Astrocyte (in vitro differentiated cells and primary cell): ENCODE measurements at regions not wholly inside any gene's neighbourhood (a gene's known extent, or its start where the extent isn't known, plus 50 kb on each side); places are given as distances from the start of the nearest gene placed in this dataset.
"Not testable (repeated sequence)": the region's sequence is repeated elsewhere in the genome, so short reads cannot be mapped to it uniquely, and the experiment has no call there.

Experiments
- DNase-seq: peaks from one replicate; pipeline ENCODE4 v3.0.0-alpha.2; 2010; ENCODE audit warnings: low read depth
- FAIRE-seq: peaks from 2 replicates; lab custom pipeline; 2011; peaks lifted over from hg19 to GRCh38; lab: Jason Lieb, UNC
- H2AFZ ChIP-seq: 2 replicates; pipeline ENCODE4 v1.6.0; 2012; ENCODE audit warnings: low read depth, low read length, inconsistent platforms
- H3K27ac ChIP-seq: 2 replicates; pipeline ENCODE4 v1.5.1; 2011; ENCODE audit warnings: low read depth, low read length, inconsistent platforms
- H3K27me3 ChIP-seq: 2 replicates; pipeline ENCODE4 v1.6.0; 2011; ENCODE audit warnings: low read length, inconsistent platforms; ENCODE audit not compliant: insufficient read depth
- H3K36me3 ChIP-seq: 2 replicates; pipeline ENCODE4 v1.5.1; 2011; ENCODE audit warnings: low read length, inconsistent platforms; ENCODE audit not compliant: insufficient read depth
- H3K4me1 ChIP-seq: 2 replicates; pipeline ENCODE4 v1.5.1; 2011; ENCODE audit warnings: low read length, inconsistent platforms; ENCODE audit not compliant: insufficient read depth
- H3K4me2 ChIP-seq: 2 replicates; pipeline ENCODE4 v1.6.0; 2012; ENCODE audit warnings: low read length, inconsistent platforms
- H3K4me3 ChIP-seq: 2 replicates; pipeline ENCODE4 v1.5.1; 2011; ENCODE audit warnings: low read depth, mild to moderate bottlenecking, low read length, inconsistent platforms; ENCODE audit not compliant: insufficient read depth
- H3K79me2 ChIP-seq: 2 replicates; pipeline ENCODE4 v1.6.0; 2012; ENCODE audit warnings: mild to moderate bottlenecking, low read length, inconsistent platforms; ENCODE audit not compliant: insufficient read depth
- H3K9ac ChIP-seq: 2 replicates; pipeline ENCODE4 v1.6.0; 2012; ENCODE audit warnings: mild to moderate bottlenecking, low read length, inconsistent platforms
- H3K9me3 ChIP-seq: 2 replicates; pipeline ENCODE4 v1.5.1; 2012; ENCODE audit warnings: low read depth, mild to moderate bottlenecking, low read length, inconsistent platforms; ENCODE audit not compliant: insufficient read depth
- H4K20me1 ChIP-seq: 2 replicates; pipeline ENCODE4 v1.6.0; 2012; ENCODE audit warnings: low read length, inconsistent platforms; ENCODE audit not compliant: insufficient read depth
- H3K27ac Mint-ChIP-seq: one replicate; pipeline ENCODE4 v1.8.0; 2021; ENCODE audit warnings: mild to moderate bottlenecking, mixed read lengths; ENCODE audit not compliant: unreplicated experiment
- H3K27me3 Mint-ChIP-seq: one replicate; pipeline ENCODE4 v1.8.0; 2021; ENCODE audit warnings: low read depth, mixed read lengths; ENCODE audit not compliant: unreplicated experiment
- H3K36me3 Mint-ChIP-seq: one replicate; pipeline ENCODE4 v1.8.0; 2021; ENCODE audit warnings: low read depth, mixed read lengths; ENCODE audit not compliant: unreplicated experiment
- H3K4me1 Mint-ChIP-seq: one replicate; pipeline ENCODE4 v1.8.0; 2021; ENCODE audit warnings: low read depth, mixed read lengths; ENCODE audit not compliant: unreplicated experiment
- H3K4me3 Mint-ChIP-seq: one replicate; pipeline ENCODE4 v1.8.0; 2021; ENCODE audit warnings: mild to moderate bottlenecking, moderate library complexity, mixed read lengths; ENCODE audit not compliant: unreplicated experiment
- H3K9me3 Mint-ChIP-seq: one replicate; pipeline ENCODE4 v1.8.0; 2021; ENCODE audit warnings: mild to moderate bottlenecking, mixed read lengths; ENCODE audit not compliant: unreplicated experiment
- EZH2 ChIP-seq: IDR thresholded peaks from 2 replicates; pipeline ENCODE4 v1.6.1; 2012; ENCODE audit warnings: mild to moderate bottlenecking, low read length, inconsistent platforms; ENCODE audit not compliant: insufficient read depth
- TF ChIP-seq, protein P1 (sequence below): IDR thresholded peaks from 2 replicates; pipeline ENCODE4 v1.5.1; 2011; ENCODE audit warnings: low read depth, mild to moderate bottlenecking, inconsistent platforms, low read length, moderate library complexity; ENCODE audit not compliant: insufficient read depth

DNA sequence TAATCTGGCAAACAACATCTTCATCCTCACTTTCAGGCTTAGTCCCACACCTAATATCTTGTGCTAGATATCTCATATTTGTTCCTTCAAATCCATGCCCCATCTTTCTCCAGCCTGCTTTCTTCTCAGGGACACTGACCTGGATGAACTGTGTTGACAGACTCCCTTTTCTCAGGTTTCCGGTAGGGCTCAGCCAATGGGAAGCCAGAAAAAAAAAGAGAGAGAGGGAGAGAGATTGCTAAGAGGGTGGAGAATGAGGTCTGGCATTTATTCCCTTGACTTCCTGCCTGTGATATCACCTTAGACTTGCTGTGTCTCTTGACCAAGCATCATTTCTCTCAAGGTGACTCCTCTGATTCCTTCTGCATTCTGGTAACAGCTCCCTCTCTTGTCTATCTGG lies 145.6 kb upstream of the ABI3BP start:
- H3K79me2 ChIP-seq, result no peaks in the 10 kb centered on the region
- Mint-ChIP-seq H3K4me1 (no peaks in the 10 kb centered on the region), H3K9me3 (no peaks in the 10 kb centered on the region), H3K27ac (no peak overlapping the region), H3K36me3 (no peaks in the 10 kb centered on the region), H3K4me3 (no peak overlapping the region), H3K27me3 (no peaks in the 10 kb centered on the region)
- no peak for FAIRE-seq
- H3K36me3 ChIP-seq, result no peaks in the 10 kb centered on the region
- no peaks in the 10 kb centered on the region for H3K9me3 ChIP-seq
- H3K4me2 ChIP-seq, result no peak overlapping the region
- no peaks in the 10 kb centered on the region for H3K27me3 ChIP-seq
- H4K20me1 ChIP-seq, result no peaks in the 10 kb centered on the region
- H3K9ac ChIP-seq, result no peak overlapping the region
- no peak overlapping the region for H3K27ac ChIP-seq
- H3K4me3 ChIP-seq, result no peak overlapping the region
- no peaks in the 10 kb centered on the region for H3K4me1 ChIP-seq
- DNase-seq, result no peak
- no peak overlapping the region for H2AFZ ChIP-seq
- no peak for TF ChIP-seq EZH2
- TF ChIP-seq, protein P1, sequence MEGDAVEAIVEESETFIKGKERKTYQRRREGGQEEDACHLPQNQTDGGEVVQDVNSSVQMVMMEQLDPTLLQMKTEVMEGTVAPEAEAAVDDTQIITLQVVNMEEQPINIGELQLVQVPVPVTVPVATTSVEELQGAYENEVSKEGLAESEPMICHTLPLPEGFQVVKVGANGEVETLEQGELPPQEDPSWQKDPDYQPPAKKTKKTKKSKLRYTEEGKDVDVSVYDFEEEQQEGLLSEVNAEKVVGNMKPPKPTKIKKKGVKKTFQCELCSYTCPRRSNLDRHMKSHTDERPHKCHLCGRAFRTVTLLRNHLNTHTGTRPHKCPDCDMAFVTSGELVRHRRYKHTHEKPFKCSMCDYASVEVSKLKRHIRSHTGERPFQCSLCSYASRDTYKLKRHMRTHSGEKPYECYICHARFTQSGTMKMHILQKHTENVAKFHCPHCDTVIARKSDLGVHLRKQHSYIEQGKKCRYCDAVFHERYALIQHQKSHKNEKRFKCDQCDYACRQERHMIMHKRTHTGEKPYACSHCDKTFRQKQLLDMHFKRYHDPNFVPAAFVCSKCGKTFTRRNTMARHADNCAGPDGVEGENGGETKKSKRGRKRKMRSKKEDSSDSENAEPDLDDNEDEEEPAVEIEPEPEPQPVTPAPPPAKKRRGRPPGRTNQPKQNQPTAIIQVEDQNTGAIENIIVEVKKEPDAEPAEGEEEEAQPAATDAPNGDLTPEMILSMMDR, result no peak

DNA sequence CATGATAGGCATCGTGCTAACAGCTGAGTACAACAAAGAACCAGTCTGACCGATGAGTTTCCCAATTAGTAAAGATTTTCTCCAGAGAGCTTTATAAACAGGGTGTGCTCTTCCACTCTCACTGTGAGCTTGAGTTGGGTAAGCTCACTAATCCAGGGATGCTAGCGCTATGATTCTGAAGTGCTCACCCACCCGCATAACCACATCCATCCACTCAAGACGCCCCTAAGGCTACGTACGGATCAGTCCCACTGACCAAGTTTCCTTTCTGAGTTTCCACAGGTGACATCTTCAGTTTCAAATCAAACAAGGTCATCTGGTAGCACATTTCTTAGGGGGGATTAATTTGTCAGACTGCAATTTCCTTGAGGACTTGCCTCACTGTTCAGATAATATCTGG lies 141.1 kb upstream of the ABI3BP start:
- Histone ChIP-seq H3K4me2 (no peak overlapping the region), H3K27ac (no peak overlapping the region), H3K4me1 (no peaks in the 10 kb centered on the region), H3K9me3 (no peaks in the 10 kb centered on the region), H3K4me3 (no peak overlapping the region), H3K36me3 (no peaks in the 10 kb centered on the region), H2AFZ (no peak overlapping the region), H3K79me2 (no peaks in the 10 kb centered on the region), H4K20me1 (no peaks in the 10 kb centered on the region), H3K27me3 (no peaks in the 10 kb centered on the region), H3K9ac (no peak overlapping the region)
- Mint-ChIP-seq H3K9me3 (no peaks in the 10 kb centered on the region), H3K36me3 (no peaks in the 10 kb centered on the region), H3K27me3 (no peaks in the 10 kb centered on the region), H3K27ac (no peak overlapping the region), H3K4me3 (no peak overlapping the region), H3K4me1 (no peaks in the 10 kb centered on the region)
- FAIRE-seq, result no peak
- DNase-seq, result no peak
- TF ChIP-seq, protein P1, result no peak
- TF ChIP-seq EZH2, result no peak

DNA sequence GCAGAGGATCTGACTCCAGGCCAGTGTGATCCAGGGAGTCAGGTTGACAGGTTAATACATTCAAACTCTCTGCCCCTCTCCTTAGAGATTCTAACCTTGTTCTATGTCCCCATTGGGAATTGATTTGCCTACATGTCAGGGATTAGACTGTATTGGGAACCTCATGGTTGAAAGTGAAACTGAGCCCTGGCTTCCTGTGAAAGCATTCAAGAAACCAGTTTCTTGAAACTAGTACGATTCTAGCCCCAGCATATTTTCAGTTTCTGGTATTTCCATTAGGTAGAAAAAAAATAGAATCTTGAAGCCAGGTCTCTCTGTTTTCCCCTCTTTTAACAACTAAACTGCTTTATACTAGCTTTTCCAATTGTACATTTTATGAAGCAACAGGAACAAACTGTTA lies 140.4 kb upstream of the ABI3BP start:
- Mint-ChIP-seq H3K4me3 (no peak overlapping the region), H3K4me1 (no peaks in the 10 kb centered on the region), H3K36me3 (no peaks in the 10 kb centered on the region), H3K9me3 (no peaks in the 10 kb centered on the region), H3K27me3 (no peaks in the 10 kb centered on the region), H3K27ac (no peak overlapping the region)
- FAIRE-seq, result no peak
- H2AFZ ChIP-seq, result no peak overlapping the region
- H3K9me3 ChIP-seq, result no peaks in the 10 kb centered on the region
- TF ChIP-seq, protein P1, result no peak
- TF ChIP-seq EZH2, result no peak
- H3K4me2 ChIP-seq, result no peak overlapping the region
- H3K27me3 ChIP-seq, result no peaks in the 10 kb centered on the region
- no peaks in the 10 kb centered on the region for H3K4me1 ChIP-seq
- no peaks in the 10 kb centered on the region for H3K79me2 ChIP-seq
- DNase-seq, result no peak
- no peaks in the 10 kb centered on the region for H3K36me3 ChIP-seq
- no peak overlapping the region for H3K9ac ChIP-seq
- no peaks in the 10 kb centered on the region for H4K20me1 ChIP-seq
- no peak overlapping the region for H3K27ac ChIP-seq
- H3K4me3 ChIP-seq, result no peak overlapping the region

- H2AFZ ChIP-seq, H3K27ac ChIP-seq: not testable (repeated sequence)
Measured at GRCh38 chr3:101133197-101133596, 140.0 kb upstream of the ABI3BP start.

More at GRCh38 chr3:101133197-101133596, 140.0 kb upstream of the ABI3BP start:
- not testable (repeated sequence) for H3K9me3 ChIP-seq, H3K4me1 ChIP-seq, H3K4me3 ChIP-seq, H3K9ac ChIP-seq, H3K36me3 Mint-ChIP-seq, H3K36me3 ChIP-seq, H3K4me1 Mint-ChIP-seq, H3K27me3 ChIP-seq, H3K9me3 Mint-ChIP-seq, H3K79me2 ChIP-seq, DNase-seq, H3K4me2 ChIP-seq, H3K27me3 Mint-ChIP-seq, FAIRE-seq, H3K27ac Mint-ChIP-seq, H4K20me1 ChIP-seq, H3K4me3 Mint-ChIP-seq
